Testis (tissue), 2 donors: ENCODE measurements at regions not wholly inside any gene's neighbourhood (a gene's known extent, or its start where the extent isn't known, plus 50 kb on each side); places are given as distances from the start of the nearest gene placed in this dataset.

ENCODE experiments used
- CTCF ChIP-seq, 3 experiments: fragments of 450-650 bp in 2 of 3; fragments of 200-600 bp in 1 of 3; sonication (generic) in 1 of 3; IDR thresholded peaks; one replicate each; pipeline ENCODE4 v1.5.1; 2016 to 2019; ENCODE audit warnings: antibody characterized with exemption in 3 of 3, mild to moderate bottlenecking in 2 of 3, moderate library complexity in 1 of 3
- POLR2A ChIP-seq: fragments of 450-650 bp; IDR thresholded peaks from one replicate; pipeline ENCODE4 v1.6.1; 2017; ENCODE audit warnings: antibody characterized with exemption, mild to moderate bottlenecking, moderate library complexity

- TF ChIP-seq CTCF (IDR thresholded peaks at IDR 0.05) (no peak), POLR2A (no peak)
Observed at GRCh38 chr2:138428710-138429440, 72.7 kb upstream of the SPOPL start.
